ENCODE measurements at regions not wholly inside any gene's neighbourhood (a gene's known extent, or its start where the extent isn't known, plus 50 kb on each side); places are given as distances from the start of the nearest gene placed in this dataset.

GRCh38 chr1:67584938-67585337 is 100.1 kb upstream of the GADD45A start:
- H3T11ph ChIP-seq (ENCODE audit: low read length) = no peak overlapping the region
- no peaks in the 10 kb centered on the region for H3K9me3 ChIP-seq (ENCODE audit: control insufficient read depth, low read depth, low read length)
- no peak overlapping the region for H2BK20ac ChIP-seq (ENCODE audit: low read depth, low read length, poor library complexity, severe bottlenecking)
- no peak overlapping the region for H3K4me2 ChIP-seq (ENCODE audit: insufficient read depth, insufficient read length, low read length)
- H3K56ac ChIP-seq (ENCODE audit: insufficient read length, low read depth, low read length) = no peak overlapping the region
- no peaks in the 10 kb centered on the region for H3K79me1 ChIP-seq (ENCODE audit: insufficient read depth, low read depth, low read length, poor library complexity, severe bottlenecking)
- no peaks in the 10 kb centered on the region for H3K27me3 ChIP-seq (ENCODE audit: insufficient read depth, low read length)
- no peak for DNase-seq
- no peak overlapping the region for H4K8ac ChIP-seq (replicated peaks; ENCODE audit: insufficient read length, low read depth, low read length)
- no peak overlapping the region for H3K23ac ChIP-seq (ENCODE audit: insufficient read length, low read depth, low read length)
- Mint-ChIP-seq H3K9me3 (no peaks in the 10 kb centered on the region), H3K36me3 (ENCODE audit: insufficient read depth in 1 of 3, low read depth in 3 of 3) (no peaks in the 10 kb centered on the region; a peak in 1 of 7 replicates), H3K27ac (no peak overlapping the region; a peak in 1 of 7 replicates), H3K27me3 (ENCODE audit: low read depth) (no peaks in the 10 kb centered on the region), H3K4me3 (no peak overlapping the region), H3K4me1 (peaks cover 7 to 19% of the 10 kb centered on the region in 2 experiments)
- H2BK12ac ChIP-seq (ENCODE audit: insufficient read length, low read depth, low read length) = no peak overlapping the region
- H3K79me2 ChIP-seq (ENCODE audit: insufficient read depth, low read length) = no peaks in the 10 kb centered on the region
- no peak overlapping the region for H2AK5ac ChIP-seq (ENCODE audit: insufficient read length, low read length)
- H2BK15ac ChIP-seq (ENCODE audit: low read depth, low read length) = no peak overlapping the region
- H3K9ac ChIP-seq (ENCODE audit: extremely low read depth, insufficient read length, low read length) = no peak overlapping the region
- H3K18ac ChIP-seq (ENCODE audit: insufficient read length, low read depth, low read length) = no peak overlapping the region
- no peak overlapping the region for H2BK120ac ChIP-seq (ENCODE audit: low read depth, low read length, poor library complexity, severe bottlenecking)
- no peaks in the 10 kb centered on the region for H3K23me2 ChIP-seq (ENCODE audit: insufficient read length, low read depth, low read length, poor library complexity, severe bottlenecking)
- H4K5ac ChIP-seq (ENCODE audit: insufficient read length, low read depth, low read length) = no peak overlapping the region
- no CpG with 5 or more reads among the region's 6 CpGs for WGBS (ENCODE audit: extremely low coverage, insufficient read length, low lambda C conversion rate)
- no peak overlapping the region for H4K91ac ChIP-seq (ENCODE audit: insufficient read length, low read depth, low read length)
- H3K14ac ChIP-seq (ENCODE audit: insufficient read depth, low read length) = no peak overlapping the region
- no peak overlapping the region for H2AFZ ChIP-seq (ENCODE audit: low read length)
- no peak overlapping the region for H3K4ac ChIP-seq (ENCODE audit: low read depth, low read length)
- no peak for TF ChIP-seq CTCF (conservative IDR thresholded peaks at IDR 0.05)
- 0 out of 2 replicates have a peak, but pooled peaks cover 4% of the 10 kb centered on the region for H3K4me1 ChIP-seq (ENCODE audit: insufficient read depth, low read length)
- H4K20me1 ChIP-seq (ENCODE audit: control insufficient read depth, insufficient read depth, insufficient read length) = no peaks in the 10 kb centered on the region
- no peak overlapping the region for H2BK5ac ChIP-seq (ENCODE audit: insufficient read length, low read length)
- H3K27ac ChIP-seq (ENCODE audit: insufficient read length, low read depth, low read length) = no peak overlapping the region

All from H9 (cell line).